Omental fat pad (tissue), 3 donors: ENCODE measurements at regions not wholly inside any gene's neighbourhood (a gene's known extent, or its start where the extent isn't known, plus 50 kb on each side); places are given as distances from the start of the nearest gene placed in this dataset.

ENCODE experiments used
- ATAC-seq: fragments of 150-250 bp; one replicate; pipeline ENCODE4 v1.9.1; 2016; ENCODE audit warnings: mild to moderate bottlenecking, moderate library complexity; ENCODE audit not compliant: low FRiP score
- DNase-seq: peaks from one replicate; pipeline ENCODE4 v3.0.0-alpha.2; 2019; ENCODE audit warnings: low spot score
- CTCF ChIP-seq, 3 donors: fragments of 450-650 bp; IDR thresholded peaks; one replicate each; pipeline ENCODE4 v1.5.1; 2016 to 2017; ENCODE audit warnings: antibody characterized with exemption in 3 of 3, mild to moderate bottlenecking in 3 of 3, moderate library complexity in 2 of 3

DNA sequence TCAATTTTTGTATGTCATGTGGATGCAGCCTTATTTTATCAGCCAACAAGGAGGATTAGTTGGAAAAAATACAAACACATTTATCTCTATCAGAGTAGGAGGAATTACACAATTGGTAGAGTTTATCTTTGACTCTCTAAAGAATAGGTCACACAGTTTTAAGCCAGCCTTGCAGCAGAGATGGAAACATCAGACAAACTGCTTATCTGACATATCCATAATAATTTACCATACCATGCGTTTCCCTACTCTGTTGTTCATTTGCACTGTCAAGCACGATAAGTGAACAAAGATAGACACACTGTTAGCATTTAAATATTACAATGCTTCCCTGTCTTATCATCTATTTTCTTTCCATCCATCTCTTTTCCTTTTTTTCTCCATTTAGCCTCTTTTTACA lies 283.7 kb upstream of the SMIM30 start:
- no peak for TF ChIP-seq CTCF (IDR thresholded peaks at IDR 0.05)
- ATAC-seq: no peak
- no peak for DNase-seq

- no peak for TF ChIP-seq CTCF (IDR thresholded peaks at IDR 0.05)
- DNase-seq: no peak
- peak; percentile 41 for ATAC-seq
Measured at GRCh38 chr7:113394856-113395255, 276.5 kb upstream of the SMIM30 start.

- no peak for DNase-seq
- no peak for TF ChIP-seq CTCF (IDR thresholded peaks at IDR 0.05)
- ATAC-seq: no peak
Measured at GRCh38 chr7:113392841-113393540, 274.6 kb upstream of the SMIM30 start.

DNA sequence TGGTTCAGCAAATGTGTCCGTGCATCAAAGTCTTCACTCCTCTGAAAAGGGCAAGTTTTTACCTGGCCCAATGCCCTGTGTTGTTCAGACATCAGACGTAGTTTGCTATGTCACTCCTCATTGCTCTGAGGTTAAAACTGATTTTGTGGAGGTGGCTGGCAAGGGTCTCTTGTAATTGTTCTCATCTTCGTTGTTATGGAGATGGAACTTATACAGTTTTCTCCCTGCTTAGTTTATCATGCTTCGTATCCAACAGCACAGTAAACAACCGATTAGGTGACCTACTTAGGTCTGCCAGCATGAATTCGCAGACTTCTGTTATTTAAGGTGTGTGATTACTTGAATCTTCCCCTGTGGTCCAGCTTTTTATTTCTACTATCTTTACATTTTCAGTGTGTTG lies 274.1 kb upstream of the SMIM30 start:
- no peak for TF ChIP-seq CTCF (IDR thresholded peaks at IDR 0.05)
- ATAC-seq: no peak

GRCh38 chr7:113389112-113389646 lies 270.8 kb upstream of the SMIM30 start:
- DNase-seq (no peak), ATAC-seq (no peak)
- no peak for TF ChIP-seq CTCF (IDR thresholded peaks at IDR 0.05)

More for the DNA sequence above, 274.1 kb upstream of the SMIM30 start:
- DNase-seq: no peak

GRCh38 chr7:113383638-113384037 lies 265.3 kb upstream of the SMIM30 start:
- DNase-seq (no peak), ATAC-seq (no peak)
- no peak for TF ChIP-seq CTCF (IDR thresholded peaks at IDR 0.05)

DNA sequence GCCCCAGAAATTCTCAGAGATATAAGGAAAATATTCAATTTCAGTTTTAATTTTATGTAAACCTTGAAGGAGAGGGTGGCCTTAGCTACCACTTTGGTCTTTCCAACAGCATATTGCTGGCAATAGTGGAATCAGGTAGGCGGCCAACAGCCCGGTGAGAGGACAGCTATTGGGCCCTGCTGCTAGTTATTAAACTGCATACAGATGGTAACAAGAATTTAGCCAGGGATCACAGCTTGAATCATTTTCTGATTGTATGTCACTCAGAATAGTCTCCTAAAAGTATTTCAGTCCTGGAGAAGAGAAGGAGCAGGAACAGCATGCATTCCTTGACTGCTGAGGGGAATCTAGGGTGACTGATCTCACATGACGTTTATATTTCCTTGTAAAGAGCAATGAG lies 261.4 kb upstream of the SMIM30 start:
- no peak for DNase-seq
- ATAC-seq: no peak
- TF ChIP-seq CTCF (IDR thresholded peaks at IDR 0.05): no peak
